Upper lobe of right lung (tissue), 1 donor: ENCODE measurements at regions not wholly inside any gene's neighbourhood (a gene's known extent, or its start where the extent isn't known, plus 50 kb on each side); places are given as distances from the start of the nearest gene placed in this dataset.
A peak's percentile ranks its signal among the peaks of the same experiment; 100 is the strongest.
"Not testable (repeated sequence)": the region's sequence is repeated elsewhere in the genome, so short reads cannot be mapped to it uniquely, and the experiment has no call there.

ENCODE experiments used
- ATAC-seq: fragments of 200-7000 bp; cut with Tn5 transposase; one replicate; pipeline ENCODE4 v1.9.1; 2020; ENCODE audit warnings: mild to moderate bottlenecking, moderate library complexity
- DNase-seq: peaks from one replicate; pipeline ENCODE4 v3.0.0-alpha.2; 2020
- H3K27ac ChIP-seq: fragments of 200-600 bp; one replicate; pipeline ENCODE4 v1.8.0; 2022
- H3K27me3 ChIP-seq: fragments of 200-600 bp; one replicate; pipeline ENCODE4 v1.8.0; 2022; ENCODE audit warnings: mild to moderate bottlenecking
- H3K36me3 ChIP-seq: fragments of 200-600 bp; one replicate; pipeline ENCODE4 v1.8.0; 2022
- H3K4me1 ChIP-seq: fragments of 200-600 bp; one replicate; pipeline ENCODE4 v1.8.0; 2022
- H3K4me3 ChIP-seq: fragments of 200-600 bp; one replicate; pipeline ENCODE4 v1.8.0; 2022; ENCODE audit warnings: mild to moderate bottlenecking
- H3K9me3 ChIP-seq: fragments of 200-600 bp; one replicate; pipeline ENCODE4 v1.8.0; 2022
- intact Hi-C: fragments of 100-400 bp; cut with DNase I; formaldehyde crosslinking; loops from one replicate; pipeline ENCODE4 v1.11.0; 2022
- TF ChIP-seq, protein P1 (sequence below): fragments of 200-600 bp; IDR thresholded peaks from one replicate; pipeline ENCODE4 v1.8.0; 2022; ENCODE audit warnings: antibody characterized with exemption
- donor health status: DM: no; HTN: yes; CAD: no; lungs with severe emphysema.

DNA sequence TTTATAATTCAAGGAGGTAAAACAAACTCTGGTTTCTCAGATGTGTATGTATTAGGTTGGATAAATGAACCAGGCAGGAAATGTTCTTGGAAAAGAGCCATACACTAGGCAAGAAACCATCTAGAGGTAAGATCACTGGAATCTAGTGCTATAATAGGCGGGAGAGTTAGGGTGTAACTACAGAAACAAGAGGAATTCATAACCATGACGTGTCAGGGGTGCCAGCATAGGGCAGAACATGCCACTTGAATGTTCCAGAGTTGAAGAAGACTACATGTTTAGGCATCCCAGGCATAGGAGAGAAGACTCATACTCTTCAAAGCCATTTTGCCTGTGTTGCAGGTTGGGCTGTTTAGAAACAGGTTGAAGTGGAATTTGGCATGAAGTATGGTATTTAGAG, 198.7 kb downstream of the CCNG2 start:
- H3K9me3 ChIP-seq, result no peaks in the 10 kb centered on the region
- DNase-seq, result no peak
- intact Hi-C loops, result no loop called here
- H3K4me1 ChIP-seq, result no peaks in the 10 kb centered on the region
- no peaks in the 10 kb centered on the region for H3K36me3 ChIP-seq
- no peak overlapping the region for H3K4me3 ChIP-seq
- no peak overlapping the region for H3K27ac ChIP-seq
- TF ChIP-seq, protein P1, sequence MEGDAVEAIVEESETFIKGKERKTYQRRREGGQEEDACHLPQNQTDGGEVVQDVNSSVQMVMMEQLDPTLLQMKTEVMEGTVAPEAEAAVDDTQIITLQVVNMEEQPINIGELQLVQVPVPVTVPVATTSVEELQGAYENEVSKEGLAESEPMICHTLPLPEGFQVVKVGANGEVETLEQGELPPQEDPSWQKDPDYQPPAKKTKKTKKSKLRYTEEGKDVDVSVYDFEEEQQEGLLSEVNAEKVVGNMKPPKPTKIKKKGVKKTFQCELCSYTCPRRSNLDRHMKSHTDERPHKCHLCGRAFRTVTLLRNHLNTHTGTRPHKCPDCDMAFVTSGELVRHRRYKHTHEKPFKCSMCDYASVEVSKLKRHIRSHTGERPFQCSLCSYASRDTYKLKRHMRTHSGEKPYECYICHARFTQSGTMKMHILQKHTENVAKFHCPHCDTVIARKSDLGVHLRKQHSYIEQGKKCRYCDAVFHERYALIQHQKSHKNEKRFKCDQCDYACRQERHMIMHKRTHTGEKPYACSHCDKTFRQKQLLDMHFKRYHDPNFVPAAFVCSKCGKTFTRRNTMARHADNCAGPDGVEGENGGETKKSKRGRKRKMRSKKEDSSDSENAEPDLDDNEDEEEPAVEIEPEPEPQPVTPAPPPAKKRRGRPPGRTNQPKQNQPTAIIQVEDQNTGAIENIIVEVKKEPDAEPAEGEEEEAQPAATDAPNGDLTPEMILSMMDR, result no peak
- H3K27me3 ChIP-seq, result no peaks in the 10 kb centered on the region
- ATAC-seq, result no peak

DNA sequence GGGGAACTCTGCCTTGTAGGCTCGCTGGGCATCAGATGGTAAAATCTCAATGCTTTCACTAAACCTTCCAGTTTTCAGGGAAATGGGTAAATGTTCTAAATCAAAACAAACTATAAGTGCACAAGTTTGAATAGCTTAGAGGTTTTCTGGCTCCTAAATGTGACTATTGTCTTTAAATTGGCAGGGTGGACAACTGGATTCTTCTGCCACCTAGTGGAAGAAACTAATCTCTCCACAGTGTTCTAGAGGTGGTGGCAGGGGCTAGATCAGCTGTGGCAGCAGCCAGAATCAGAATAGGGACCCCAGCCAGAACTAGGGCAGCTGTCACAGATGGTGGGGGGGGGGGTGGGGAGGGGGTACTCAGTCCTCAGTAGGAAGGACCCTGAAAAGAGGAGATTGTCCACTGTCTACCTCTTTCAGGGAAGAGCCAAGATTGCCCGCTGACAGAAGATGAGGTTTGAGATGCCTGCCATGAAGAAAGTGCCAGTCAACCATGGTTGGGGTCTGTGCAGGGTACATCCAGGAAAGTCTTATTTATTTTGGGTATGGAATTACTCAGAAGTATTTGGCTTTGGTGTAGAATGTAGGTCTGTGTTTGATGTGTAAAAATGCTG, 201.4 kb downstream of the CCNG2 start:
- no peaks in the 10 kb centered on the region for H3K9me3 ChIP-seq
- intact Hi-C loops, result no loop called here
- H3K4me3 ChIP-seq, result no peak overlapping the region
- no peak for DNase-seq
- H3K4me1 ChIP-seq, result no peaks in the 10 kb centered on the region
- TF ChIP-seq, protein P1, result peak; percentile 58
- peak; percentile 51 for ATAC-seq
- no peaks in the 10 kb centered on the region for H3K27me3 ChIP-seq
- no peak overlapping the region for H3K27ac ChIP-seq
- H3K36me3 ChIP-seq, result no peaks in the 10 kb centered on the region

DNA sequence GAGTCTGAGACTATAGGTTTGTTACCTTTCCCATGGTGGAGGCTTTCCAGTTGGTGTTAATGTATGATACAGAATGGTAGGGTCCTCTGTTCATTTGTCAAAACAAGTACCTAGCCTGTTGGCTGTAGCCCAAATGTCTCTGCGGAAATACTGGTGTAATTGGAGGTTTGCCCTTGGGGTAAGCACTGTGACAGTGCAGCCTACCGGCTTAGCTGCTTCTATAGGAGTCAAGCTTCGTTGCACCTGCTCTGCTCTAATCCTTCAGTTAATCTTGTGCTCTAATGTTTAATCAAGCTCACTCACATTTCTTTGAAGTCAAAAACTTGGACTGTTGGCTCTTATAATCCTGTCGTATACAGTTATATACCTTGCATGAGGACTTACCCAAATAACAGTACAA, 203.4 kb downstream of the CCNG2 start:
- ATAC-seq, result no peak
- Histone ChIP-seq H3K27ac (no peak overlapping the region), H3K9me3 (no peaks in the 10 kb centered on the region), H3K27me3 (no peaks in the 10 kb centered on the region), H3K4me3 (no peak overlapping the region), H3K4me1 (no peaks in the 10 kb centered on the region), H3K36me3 (no peaks in the 10 kb centered on the region)
- DNase-seq, result no peak
- TF ChIP-seq, protein P1, result no peak
- intact Hi-C loops, result no loop called here

DNA sequence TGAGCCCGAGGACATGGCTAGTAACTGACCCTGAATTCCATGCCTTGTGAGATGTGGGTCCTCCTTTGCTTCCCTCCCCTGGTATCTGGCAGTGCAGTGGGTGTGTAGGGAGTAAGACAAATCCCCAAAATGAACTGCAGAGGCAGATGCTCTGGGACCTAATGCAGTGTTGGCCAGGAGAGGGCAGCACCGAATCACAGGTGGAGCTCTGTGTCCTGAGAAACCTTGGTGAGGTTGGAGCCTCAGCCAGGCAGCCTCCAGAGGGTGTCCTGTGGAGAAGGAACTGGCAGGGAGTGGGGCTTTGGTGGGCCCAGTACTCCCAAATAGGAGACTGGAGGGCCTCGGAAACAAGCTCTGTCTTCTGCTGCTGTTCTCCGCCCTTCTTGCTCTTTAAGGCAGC, 209.9 kb downstream of the CCNG2 start:
- DNase-seq, H3K36me3 ChIP-seq, H3K27ac ChIP-seq, H3K27me3 ChIP-seq, intact Hi-C loops, H3K4me1 ChIP-seq, H3K9me3 ChIP-seq, H3K4me3 ChIP-seq: not testable (repeated sequence)
- peak; percentile 86 for ATAC-seq
- TF ChIP-seq, protein P1, result peak; percentile 7

DNA sequence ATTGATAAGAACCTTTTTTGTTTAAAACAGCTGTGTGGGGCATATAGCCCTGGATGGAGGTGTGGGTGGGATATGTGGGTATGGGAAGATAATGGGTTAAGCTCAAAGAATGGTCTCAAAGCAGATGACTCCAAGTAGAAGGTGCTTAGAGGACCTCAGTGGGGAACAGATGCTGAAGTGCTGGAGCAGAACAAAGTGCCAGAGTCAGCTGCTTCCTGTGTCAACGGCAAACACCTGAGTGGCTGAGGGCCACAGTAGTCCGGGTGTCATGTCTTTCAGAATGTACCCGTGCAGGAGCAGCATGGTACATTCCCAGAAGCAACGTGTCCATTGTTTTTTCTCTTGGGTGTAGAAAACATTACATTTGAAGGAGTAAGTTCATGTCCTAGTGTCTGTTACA, 210.6 kb downstream of the CCNG2 start:
- no peaks in the 10 kb centered on the region for H3K4me1 ChIP-seq
- no peaks in the 10 kb centered on the region for H3K27me3 ChIP-seq
- H3K27ac ChIP-seq, result no peak overlapping the region
- DNase-seq (no peak), ATAC-seq (no peak)
- no peaks in the 10 kb centered on the region for H3K9me3 ChIP-seq
- H3K4me3 ChIP-seq, result no peak overlapping the region
- H3K36me3 ChIP-seq, result no peaks in the 10 kb centered on the region
- TF ChIP-seq, protein P1, result no peak
- intact Hi-C loops, result no loop called here

DNA sequence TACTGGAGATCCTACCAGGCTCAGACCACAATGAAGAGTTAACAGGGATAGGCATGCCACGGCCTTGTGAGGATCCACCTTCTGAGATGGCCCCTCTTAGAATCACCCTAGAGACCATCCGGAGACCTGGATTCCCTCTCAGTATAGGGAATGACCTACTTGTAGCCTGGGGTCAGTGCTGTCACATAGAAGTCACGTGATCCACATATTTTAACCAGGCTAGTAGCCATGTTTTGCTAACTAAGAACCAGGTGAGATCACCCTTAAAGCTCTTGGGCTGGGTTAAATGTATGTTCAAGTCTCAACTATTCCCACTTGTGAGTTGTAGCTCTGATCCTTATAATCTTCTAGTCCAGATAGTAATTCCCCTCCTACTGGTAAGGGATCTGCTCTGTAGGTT, 215.4 kb downstream of the CCNG2 start:
- H3K9me3 ChIP-seq, result no peaks in the 10 kb centered on the region
- ATAC-seq (no peak), DNase-seq (no peak)
- H3K4me3 ChIP-seq, result no peak overlapping the region
- H3K27ac ChIP-seq, result no peak overlapping the region
- no peaks in the 10 kb centered on the region for H3K36me3 ChIP-seq
- H3K27me3 ChIP-seq, result no peaks in the 10 kb centered on the region
- TF ChIP-seq, protein P1, result no peak
- intact Hi-C loops, result no loop called here
- no peaks in the 10 kb centered on the region for H3K4me1 ChIP-seq
